Skin epidermis (tissue), 12 donors: ENCODE measurements at regions not wholly inside any gene's neighbourhood (a gene's known extent, or its start where the extent isn't known, plus 50 kb on each side); places are given as distances from the start of the nearest gene placed in this dataset.
"Not testable (repeated sequence)": the region's sequence is repeated elsewhere in the genome, so short reads cannot be mapped to it uniquely, and the experiment has no call there.

ENCODE experiments used
- H3K27ac ChIP-seq, 21 experiments: fragments of 200-600 bp; sonication (generic) in 11 of 21; one replicate each; pipeline ENCODE4 v1.5.0; 2020; ENCODE audit warnings: mild to moderate bottlenecking in 3 of 21, inconsistent platforms in 2 of 21, moderate library complexity in 2 of 21
- H3K4me3 ChIP-seq, 7 experiments: fragments of 200-600 bp; sonication (generic) in 2 of 7; one replicate each; pipeline ENCODE4 v1.5.0; 2020; ENCODE audit warnings: inconsistent platforms in 2 of 7, mild to moderate bottlenecking in 2 of 7, moderate library complexity in 1 of 7

- Histone ChIP-seq H3K4me3 (no peak overlapping the region), H3K27ac (no peak overlapping the region)
These were observed 273.6 kb downstream of the SCG2 start for GRCh38 chr2:223328578-223328977.

DNA sequence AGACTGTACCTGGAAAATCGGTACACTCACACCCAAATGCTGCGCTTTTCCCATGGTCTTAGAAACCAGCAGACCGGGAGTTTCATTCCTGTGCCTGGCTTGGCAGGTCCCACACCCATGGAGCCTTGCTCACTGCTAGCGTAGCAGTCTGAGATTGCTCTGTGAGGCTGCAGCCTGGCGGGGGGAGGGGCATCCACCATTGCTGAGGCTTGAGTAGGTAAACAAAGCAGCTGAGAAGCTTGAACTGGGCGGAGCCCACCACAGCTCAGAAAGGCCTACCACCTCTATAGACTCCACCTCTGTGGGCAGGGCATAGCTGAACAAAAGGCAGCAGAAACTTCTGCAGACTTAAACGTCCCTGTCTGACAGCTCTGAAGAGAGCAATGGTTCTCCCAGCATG, 271.4 kb downstream of the SCG2 start:
- H3K27ac ChIP-seq, H3K4me3 ChIP-seq: not testable (repeated sequence)

DNA sequence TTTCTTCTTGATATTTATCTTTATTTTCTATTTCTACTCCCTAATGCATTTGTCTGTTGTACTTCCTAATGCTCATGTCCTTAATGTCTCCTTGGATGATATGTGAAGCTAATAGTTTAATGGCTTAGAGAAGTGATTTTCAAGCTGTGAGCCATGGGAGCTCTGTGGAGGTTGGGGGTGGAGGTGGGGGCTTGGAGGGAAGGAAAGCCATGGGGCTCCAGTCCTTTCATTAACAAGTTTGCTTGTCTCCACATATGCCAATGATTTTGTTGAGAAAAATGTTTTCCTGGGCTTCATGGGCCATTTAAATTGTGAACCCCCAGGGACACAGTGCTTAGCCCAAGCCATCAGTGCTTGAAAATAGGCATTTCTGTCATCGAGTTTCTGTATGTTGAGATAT, 264.1 kb downstream of the SCG2 start:
- H3K4me3 ChIP-seq: no peak overlapping the region
- H3K27ac ChIP-seq: no peak overlapping the region

GRCh38 chr2:223357076-223357475, 245.1 kb downstream of the SCG2 start:
- no peak overlapping the region for H3K4me3 ChIP-seq
- H3K27ac ChIP-seq: no peak overlapping the region

DNA sequence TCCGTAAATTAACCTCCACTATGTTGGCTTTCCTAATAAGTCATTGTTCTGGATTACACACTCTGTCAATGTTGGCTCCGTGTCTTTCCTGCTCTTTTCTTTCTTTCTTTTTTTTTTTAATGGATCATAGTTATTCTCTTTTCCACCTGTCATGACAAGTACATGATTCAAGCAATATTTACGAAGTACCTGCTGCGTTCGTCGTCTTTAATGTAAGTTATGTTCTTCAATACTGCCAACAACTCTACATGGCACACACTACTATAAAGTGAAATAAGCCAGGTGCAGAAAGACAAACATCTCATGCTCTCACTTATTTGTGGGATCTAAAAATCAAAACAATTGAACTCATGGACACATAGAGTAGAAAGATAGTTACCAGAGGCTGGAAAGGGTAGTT, 239.1 kb downstream of the SCG2 start:
- Histone ChIP-seq H3K27ac (no peak overlapping the region), H3K4me3 (no peak overlapping the region)

DNA sequence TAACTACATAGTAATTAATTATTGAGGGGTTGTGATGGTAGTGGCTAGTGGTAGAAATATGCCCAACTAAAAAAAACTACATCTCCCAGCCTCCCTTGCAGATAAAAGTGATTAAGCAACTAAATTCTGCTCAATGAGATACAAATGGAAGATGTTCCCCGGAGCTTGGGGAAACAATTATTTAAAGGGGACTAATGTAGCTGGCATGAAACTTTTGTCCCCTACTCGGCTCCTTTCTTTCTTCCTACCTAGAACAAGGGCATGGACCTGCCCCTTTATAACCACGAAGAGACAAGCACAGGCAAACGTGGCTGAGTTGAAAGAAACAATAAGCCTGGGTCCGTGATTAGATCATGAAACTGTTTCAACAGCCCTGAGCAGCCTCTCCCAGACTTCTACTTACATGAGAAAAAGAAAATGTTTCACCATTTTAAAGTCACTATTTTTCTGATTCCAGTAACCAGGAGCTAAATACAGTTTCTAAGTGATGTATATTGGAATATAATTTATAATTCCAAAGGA, 236.9 kb downstream of the SCG2 start:
- no peak overlapping the region for H3K27ac ChIP-seq
- no peak overlapping the region for H3K4me3 ChIP-seq

GRCh38 chr2:223366566-223366965, 235.6 kb downstream of the SCG2 start:
- H3K27ac ChIP-seq: no peak overlapping the region
- H3K4me3 ChIP-seq: no peak overlapping the region

DNA sequence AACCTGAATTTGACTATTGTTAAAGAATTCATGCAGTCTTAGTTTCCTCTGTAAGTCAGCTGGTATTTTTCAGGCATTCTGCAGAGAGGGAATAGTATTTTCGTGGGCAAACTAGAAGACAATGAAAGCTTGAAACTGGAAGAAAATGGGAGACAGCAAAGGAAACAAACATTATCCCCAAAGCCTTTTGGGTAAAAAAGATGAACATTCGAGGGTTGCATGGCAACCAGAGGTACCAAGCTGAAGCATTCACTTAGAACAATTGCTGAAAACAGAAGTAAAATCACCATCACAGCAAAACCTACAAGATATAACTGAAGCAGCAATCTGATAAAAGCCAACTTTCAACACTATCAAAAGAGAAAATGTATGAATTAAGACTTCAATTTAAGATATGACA, 233.7 kb downstream of the SCG2 start:
- no peak overlapping the region for H3K27ac ChIP-seq
- H3K4me3 ChIP-seq: no peak overlapping the region

DNA sequence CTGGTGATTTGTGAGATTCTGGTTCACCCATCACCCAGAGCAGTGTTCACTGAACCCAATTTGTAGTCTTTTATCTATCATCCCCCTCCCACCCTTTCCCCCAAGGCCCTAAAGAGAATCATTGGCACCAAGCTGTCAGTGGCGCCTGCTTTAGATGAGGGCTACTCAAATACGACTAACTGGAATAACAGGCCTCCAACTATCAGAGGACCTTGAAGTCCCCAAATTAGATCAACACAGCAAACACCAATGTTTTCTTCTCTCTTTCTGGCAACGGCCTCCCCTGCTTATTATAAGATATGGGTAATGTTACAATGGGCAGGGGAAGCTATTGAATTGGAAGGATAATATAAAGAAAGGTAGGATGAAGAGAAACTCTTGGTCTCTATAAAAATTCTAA, 232.3 kb downstream of the SCG2 start:
- Histone ChIP-seq H3K27ac (no peak overlapping the region), H3K4me3 (no peak overlapping the region)

DNA sequence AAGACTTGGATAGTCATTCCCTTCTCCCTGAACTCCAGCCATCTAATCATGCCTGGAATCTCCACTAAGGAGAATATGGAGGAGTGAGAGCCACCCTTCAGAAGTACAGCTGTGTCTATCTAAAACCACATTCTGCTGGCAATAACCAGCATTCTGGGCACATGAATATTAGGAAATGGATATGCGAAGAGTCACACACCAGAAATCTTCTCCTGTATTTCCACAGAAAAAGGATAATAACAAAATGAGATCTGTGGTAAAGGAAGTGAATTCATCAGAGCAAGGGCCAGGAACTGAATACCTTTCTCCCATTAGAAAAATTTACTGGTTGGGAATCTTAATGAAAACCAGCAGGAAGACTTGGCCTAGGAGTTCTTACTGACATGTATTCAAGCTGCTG, 218.8 kb downstream of the SCG2 start:
- no peak overlapping the region for H3K4me3 ChIP-seq
- no peak overlapping the region for H3K27ac ChIP-seq

GRCh38 chr2:223386189-223386588, 216.0 kb downstream of the SCG2 start:
- no peak overlapping the region for H3K27ac ChIP-seq

DNA sequence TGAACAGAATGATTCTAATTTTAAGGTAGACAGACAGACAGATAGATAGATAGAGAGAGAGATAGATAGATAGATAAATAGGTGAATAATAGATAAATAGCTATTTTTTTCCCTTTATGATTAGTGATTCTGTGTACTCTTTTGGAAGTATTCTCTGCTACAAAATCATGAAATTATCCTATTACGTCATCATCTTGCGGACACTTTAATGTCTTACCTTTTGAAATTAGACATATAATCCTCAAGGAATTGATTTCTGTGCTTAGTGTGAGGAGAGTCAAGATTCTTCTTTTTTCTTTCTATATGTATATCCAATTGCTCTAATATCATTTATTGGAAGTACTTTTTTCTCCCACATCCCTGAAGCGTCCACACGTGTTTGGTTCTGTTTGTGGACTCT, 215.2 kb downstream of the SCG2 start:
- no peak overlapping the region for H3K4me3 ChIP-seq
- H3K27ac ChIP-seq: no peak overlapping the region

More at GRCh38 chr2:223386189-223386588, 216.0 kb downstream of the SCG2 start:
- no peak overlapping the region for H3K4me3 ChIP-seq

DNA sequence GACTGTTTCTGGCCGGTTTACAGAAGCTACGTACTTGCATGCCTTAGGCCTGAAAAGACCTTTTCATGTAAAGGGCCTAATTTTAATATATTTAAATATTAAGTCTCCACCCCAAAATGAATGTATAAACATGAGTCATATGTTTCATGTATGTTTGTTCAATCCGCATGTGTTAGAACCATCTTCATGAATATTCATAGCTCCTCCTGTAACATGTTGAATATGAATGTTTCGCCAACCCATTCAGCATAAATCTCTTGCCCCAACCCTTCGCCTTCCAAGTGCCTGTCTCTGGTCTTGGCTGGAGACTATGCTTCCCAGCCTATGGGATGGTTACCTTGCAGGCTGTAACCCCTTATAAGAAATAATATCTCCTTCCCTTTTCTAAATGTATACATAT, 212.5 kb downstream of the SCG2 start:
- no peak overlapping the region for H3K4me3 ChIP-seq

GRCh38 chr2:223396993-223397392, 205.2 kb downstream of the SCG2 start:
- Histone ChIP-seq H3K4me3 (no peak overlapping the region), H3K27ac (no peak overlapping the region)

More for the DNA sequence above, 212.5 kb downstream of the SCG2 start:
- H3K27ac ChIP-seq: no peak overlapping the region

DNA sequence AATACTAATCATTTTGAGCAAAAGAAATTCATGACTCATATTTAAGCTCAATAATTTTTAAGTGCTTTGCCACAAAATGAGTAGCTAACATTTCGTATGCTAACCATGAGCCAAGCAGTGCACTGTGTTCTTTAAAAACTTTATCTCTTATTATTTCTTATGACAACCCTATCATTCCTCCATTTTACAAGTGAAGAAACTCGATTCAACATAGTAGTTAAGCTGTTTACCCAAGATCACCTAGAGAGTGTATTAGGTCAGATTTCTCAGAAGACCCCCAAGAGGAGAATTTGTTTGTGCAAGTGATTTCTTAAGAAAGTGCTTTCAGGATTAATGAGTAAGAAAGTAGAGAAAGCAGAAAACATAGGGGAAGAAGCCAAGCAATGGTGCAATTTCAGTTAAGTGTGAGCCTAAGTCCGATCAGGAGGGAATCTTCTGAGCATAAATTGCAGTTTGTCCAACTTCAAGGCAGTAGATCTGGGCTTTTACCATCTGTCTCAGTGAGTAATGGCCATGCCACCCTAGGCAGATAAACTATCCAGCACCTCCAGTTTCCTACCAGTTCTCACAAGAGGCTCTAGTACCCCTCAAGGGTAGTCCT, 202.7 kb downstream of the SCG2 start:
- Histone ChIP-seq H3K27ac (peak overlapping the region in 1 of 21 experiments; percentile 5), H3K4me3 (no peak overlapping the region)

DNA sequence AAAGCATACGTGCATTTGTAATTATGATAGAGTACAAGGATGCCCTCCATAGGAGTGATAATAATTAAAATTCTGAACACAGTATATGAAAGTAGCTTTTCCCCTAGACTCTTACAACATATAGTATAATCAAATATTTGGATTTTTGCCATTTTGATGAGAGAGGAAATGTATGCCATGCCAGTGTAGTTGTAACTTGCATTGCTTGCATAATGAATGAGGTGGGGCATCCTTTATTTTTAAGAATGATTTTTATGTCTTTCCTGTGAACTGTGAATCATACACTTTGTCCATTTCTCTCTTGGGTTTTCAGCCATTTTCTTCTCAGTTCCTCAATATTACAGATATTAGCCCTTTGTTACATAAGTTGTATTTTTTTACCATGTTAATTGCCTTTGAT, 197.5 kb downstream of the SCG2 start:
- H3K27ac ChIP-seq: no peak overlapping the region
- H3K4me3 ChIP-seq: no peak overlapping the region

- Histone ChIP-seq H3K4me3 (no peak overlapping the region), H3K27ac (peak overlapping the region in 3 of 21 experiments; percentile 3 to 46 (median 12))
These were observed 187.5 kb downstream of the SCG2 start for GRCh38 chr2:223414646-223415045.

DNA sequence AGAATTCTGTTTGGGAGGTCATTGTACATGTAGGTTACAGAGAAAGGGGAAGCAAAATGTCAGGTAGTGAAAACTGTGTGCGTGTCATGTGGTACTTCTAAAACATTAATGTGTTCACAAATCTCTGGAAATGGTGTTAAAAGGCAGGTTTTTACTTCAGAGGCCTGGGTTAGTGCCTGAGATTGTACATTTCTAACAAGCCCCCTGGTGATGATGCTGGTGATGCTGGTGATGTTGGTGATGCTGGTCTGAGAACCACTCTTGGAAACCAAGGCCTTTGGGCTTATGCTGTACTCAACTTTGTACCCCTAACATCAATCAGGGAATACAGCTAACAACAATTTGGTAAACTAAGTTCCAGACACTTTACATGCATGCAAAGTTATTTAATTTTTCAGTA, 187.1 kb downstream of the SCG2 start:
- no peak overlapping the region for H3K4me3 ChIP-seq
- peak overlapping the region in 3 of 21 experiments; percentile 12 to 67 (median 46) for H3K27ac ChIP-seq

GRCh38 chr2:223416815-223417610, 185.1 kb downstream of the SCG2 start:
- no peak overlapping the region for H3K4me3 ChIP-seq
- peak overlapping the region in 3 of 21 experiments; percentile 39 to 52 (median 49) for H3K27ac ChIP-seq

DNA sequence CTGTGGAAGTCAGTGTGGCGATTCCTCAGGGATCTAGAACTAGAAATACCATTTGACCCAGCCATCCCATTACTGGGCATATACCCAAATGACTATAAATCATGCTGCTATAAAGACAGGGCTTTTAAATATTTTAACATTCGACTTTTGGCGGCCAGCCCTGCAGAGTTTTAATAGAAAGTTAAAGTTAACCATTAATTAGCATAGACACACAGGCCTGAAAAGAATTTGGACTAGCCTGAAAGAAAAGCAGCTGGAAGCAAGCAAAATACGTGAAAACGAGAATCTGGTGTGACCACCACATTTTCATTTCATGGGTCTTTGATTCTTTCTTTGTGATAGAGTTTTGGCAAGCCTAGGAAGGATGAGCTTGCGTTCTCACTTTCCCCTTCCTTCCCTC, 184.0 kb downstream of the SCG2 start:
- no peak overlapping the region for H3K4me3 ChIP-seq
- no peak overlapping the region for H3K27ac ChIP-seq

DNA sequence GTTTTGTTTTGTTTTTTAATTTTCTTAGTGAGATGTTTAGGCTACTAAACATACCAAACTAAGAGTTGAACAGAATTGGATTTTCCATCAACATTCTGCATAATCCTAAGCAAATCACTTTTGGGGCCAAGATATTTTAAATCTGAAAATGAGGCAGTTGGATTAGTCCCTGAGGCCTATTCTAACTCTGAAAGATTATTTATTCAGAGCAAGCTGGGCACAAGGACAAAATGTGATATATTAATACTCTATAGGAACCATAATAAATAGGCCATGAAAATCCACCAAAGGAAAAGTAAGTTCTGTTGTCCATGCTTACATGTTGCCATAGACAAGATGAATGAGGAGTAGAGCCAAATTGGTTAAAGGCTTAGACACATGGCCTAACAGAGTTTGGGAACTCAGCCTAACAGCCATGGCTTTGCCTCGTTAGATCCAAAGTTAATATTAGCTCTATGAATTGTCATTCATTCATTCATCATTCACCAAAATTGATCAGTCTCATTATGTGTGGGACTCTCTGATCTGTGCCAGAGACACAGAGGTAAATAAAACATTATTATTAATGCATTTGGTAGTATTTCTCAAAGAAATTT, 183.5 kb downstream of the SCG2 start:
- no peak overlapping the region for H3K4me3 ChIP-seq
- H3K27ac ChIP-seq: no peak overlapping the region
